ENCODE measurements at regions not wholly inside any gene's neighbourhood (a gene's known extent, or its start where the extent isn't known, plus 50 kb on each side); places are given as distances from the start of the nearest gene placed in this dataset.

DNA sequence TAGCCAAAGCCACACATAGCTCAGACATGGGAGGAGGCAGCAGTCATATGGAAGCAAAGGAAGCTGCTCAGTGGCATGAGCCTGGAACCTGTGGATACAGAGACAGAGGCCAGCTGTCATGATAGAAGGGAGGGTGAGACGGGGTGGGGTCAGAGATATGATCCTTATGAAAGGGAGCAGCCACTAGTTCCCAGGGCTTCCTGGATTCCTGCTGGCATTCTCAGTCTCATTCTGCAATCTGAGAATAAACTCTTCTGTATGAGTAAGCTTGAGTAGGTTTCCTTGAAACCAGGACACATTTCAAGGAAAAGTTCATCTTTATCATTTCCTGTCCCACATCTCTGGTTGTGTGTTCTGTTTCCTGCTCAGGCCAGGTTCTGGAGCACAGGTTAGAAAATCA is 220.2 kb upstream of the SNX19 start:
- no peak for TF ChIP-seq POLR2A (IDR thresholded peaks at IDR 0.05)
- TF ChIP-seq, protein P1, sequence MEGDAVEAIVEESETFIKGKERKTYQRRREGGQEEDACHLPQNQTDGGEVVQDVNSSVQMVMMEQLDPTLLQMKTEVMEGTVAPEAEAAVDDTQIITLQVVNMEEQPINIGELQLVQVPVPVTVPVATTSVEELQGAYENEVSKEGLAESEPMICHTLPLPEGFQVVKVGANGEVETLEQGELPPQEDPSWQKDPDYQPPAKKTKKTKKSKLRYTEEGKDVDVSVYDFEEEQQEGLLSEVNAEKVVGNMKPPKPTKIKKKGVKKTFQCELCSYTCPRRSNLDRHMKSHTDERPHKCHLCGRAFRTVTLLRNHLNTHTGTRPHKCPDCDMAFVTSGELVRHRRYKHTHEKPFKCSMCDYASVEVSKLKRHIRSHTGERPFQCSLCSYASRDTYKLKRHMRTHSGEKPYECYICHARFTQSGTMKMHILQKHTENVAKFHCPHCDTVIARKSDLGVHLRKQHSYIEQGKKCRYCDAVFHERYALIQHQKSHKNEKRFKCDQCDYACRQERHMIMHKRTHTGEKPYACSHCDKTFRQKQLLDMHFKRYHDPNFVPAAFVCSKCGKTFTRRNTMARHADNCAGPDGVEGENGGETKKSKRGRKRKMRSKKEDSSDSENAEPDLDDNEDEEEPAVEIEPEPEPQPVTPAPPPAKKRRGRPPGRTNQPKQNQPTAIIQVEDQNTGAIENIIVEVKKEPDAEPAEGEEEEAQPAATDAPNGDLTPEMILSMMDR (IDR thresholded peaks at IDR 0.05), result no peak
